ENCODE measurements at regions not wholly inside any gene's neighbourhood (a gene's known extent, or its start where the extent isn't known, plus 50 kb on each side); places are given as distances from the start of the nearest gene placed in this dataset.

GRCh38 chr5:26535215-26535614 is 503.2 kb downstream of the CDH9 start:
- TF ChIP-seq, protein P1, sequence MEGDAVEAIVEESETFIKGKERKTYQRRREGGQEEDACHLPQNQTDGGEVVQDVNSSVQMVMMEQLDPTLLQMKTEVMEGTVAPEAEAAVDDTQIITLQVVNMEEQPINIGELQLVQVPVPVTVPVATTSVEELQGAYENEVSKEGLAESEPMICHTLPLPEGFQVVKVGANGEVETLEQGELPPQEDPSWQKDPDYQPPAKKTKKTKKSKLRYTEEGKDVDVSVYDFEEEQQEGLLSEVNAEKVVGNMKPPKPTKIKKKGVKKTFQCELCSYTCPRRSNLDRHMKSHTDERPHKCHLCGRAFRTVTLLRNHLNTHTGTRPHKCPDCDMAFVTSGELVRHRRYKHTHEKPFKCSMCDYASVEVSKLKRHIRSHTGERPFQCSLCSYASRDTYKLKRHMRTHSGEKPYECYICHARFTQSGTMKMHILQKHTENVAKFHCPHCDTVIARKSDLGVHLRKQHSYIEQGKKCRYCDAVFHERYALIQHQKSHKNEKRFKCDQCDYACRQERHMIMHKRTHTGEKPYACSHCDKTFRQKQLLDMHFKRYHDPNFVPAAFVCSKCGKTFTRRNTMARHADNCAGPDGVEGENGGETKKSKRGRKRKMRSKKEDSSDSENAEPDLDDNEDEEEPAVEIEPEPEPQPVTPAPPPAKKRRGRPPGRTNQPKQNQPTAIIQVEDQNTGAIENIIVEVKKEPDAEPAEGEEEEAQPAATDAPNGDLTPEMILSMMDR (conservative IDR thresholded peaks at IDR 0.05; ENCODE audit: low read depth, low read length): no peak
- no peak overlapping the region for H3K4me3 ChIP-seq (ENCODE audit: low read depth, low read length)
- no peak for DNase-seq (ENCODE audit: low read depth)

DNA sequence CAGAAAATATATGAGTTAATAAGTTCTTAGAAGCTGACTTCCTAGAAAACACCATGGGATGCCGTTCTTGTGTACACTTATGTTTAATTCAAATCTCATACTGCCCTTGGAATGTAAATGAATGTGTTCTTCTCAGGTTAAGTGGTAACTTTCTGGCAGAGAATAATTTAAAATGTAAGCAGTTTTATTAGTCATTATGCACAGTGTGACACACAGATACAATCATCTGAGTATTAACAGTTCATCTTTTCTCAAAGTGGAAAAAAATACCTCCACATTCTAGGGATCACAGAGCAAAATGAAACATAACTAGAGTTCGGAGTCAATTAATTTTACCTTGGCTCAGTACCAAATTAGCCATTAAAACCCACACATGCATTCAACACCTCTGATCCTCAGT is 508.1 kb downstream of the CDH9 start:
- DNase-seq (ENCODE audit: low read depth): no peak
- TF ChIP-seq, protein P1 (conservative IDR thresholded peaks at IDR 0.05; ENCODE audit: low read depth, low read length): no peak
- no peak overlapping the region for H3K4me3 ChIP-seq (ENCODE audit: low read depth, low read length)

- TF ChIP-seq, protein P1 (conservative IDR thresholded peaks at IDR 0.05; ENCODE audit: low read depth, low read length): no peak
- DNase-seq (ENCODE audit: low read depth): no peak
- H3K4me3 ChIP-seq (ENCODE audit: low read depth, low read length): no peak overlapping the region
These were observed 519.1 kb downstream of the CDH9 start for GRCh38 chr5:26519245-26519644.

DNA sequence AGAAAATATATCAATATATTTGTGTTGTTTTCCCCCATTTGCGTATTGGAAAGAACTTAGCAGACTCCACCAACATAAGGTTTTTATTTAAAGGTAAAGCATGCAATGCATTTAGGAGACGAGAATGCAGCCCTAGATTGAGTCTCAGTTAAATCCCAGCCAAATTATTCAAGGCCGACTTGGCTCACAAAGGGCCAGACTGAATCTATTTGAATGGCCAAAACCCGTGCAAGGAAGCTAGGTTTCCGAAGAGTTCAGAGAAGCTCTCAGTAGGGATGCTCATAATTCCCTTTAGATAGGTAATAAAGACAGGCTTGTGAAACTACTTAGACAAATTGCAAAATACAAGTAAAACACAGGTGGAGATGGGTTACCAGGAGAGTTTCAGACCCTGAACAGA is 520.3 kb downstream of the CDH9 start:
- TF ChIP-seq, protein P1 (conservative IDR thresholded peaks at IDR 0.05; ENCODE audit: low read depth, low read length): no peak
- no peak for DNase-seq (ENCODE audit: low read depth)
- no peak overlapping the region for H3K4me3 ChIP-seq (ENCODE audit: low read depth, low read length)

DNA sequence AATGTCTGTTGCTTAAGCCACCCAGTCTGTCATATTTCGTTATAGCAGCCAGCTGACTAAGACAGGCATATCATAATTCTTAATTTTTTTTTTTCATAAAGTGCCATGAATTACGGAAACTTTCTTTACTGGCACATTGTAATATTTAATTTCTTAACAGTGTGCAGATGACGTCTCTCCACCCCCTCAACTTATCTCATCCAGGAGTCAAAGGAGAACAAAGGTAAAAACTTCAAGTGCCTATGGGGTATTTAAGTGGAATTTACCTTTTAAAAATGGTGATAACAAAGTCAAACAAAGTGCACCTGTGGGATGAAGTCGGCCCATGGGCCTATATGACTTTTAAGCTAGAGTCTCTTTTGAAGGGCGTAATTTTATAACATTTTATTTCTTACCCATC is 539.4 kb downstream of the CDH9 start:
- DNase-seq (ENCODE audit: low read depth): no peak
- H3K4me3 ChIP-seq (ENCODE audit: low read depth, low read length): no peak overlapping the region
- TF ChIP-seq, protein P1 (conservative IDR thresholded peaks at IDR 0.05; ENCODE audit: low read depth, low read length): no peak

DNA sequence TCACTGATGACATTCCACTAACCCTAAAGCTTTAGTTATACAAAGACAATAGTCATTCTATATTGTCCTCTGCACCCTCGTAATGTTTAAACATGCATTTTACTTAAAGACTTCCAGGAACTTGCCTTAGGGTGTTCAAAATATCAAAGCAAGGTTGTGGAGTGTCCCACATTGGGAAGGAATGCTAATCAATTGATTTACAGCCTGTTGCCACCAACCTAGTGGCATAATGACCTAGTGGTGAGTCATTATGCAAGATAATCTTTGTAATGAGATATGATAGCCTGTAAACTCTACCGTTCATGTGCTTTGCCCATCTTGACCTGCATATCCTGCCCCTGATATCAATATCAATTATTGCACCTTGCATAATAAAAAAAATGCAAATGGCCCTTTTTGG is 542.9 kb downstream of the CDH9 start:
- no peak for DNase-seq (ENCODE audit: low read depth)
- H3K4me3 ChIP-seq (ENCODE audit: low read depth, low read length): no peak overlapping the region
- TF ChIP-seq, protein P1 (conservative IDR thresholded peaks at IDR 0.05; ENCODE audit: low read depth, low read length): no peak

- H3K4me3 ChIP-seq (ENCODE audit: low read depth, low read length): no peak overlapping the region
- TF ChIP-seq, protein P1 (conservative IDR thresholded peaks at IDR 0.05; ENCODE audit: low read depth, low read length): no peak
- DNase-seq (ENCODE audit: low read depth): no peak
These were observed 545.4 kb downstream of the CDH9 start for GRCh38 chr5:26492906-26493459.
